Umbilical cord (tissue), 1 donor: ENCODE measurements at regions not wholly inside any gene's neighbourhood (a gene's known extent, or its start where the extent isn't known, plus 50 kb on each side); places are given as distances from the start of the nearest gene placed in this dataset.
"Not testable (repeated sequence)": the region's sequence is repeated elsewhere in the genome, so short reads cannot be mapped to it uniquely, and the experiment has no call there.

Experiments used
- DNase-seq: peaks from one replicate; pipeline ENCODE4 v3.0.0-alpha.2; 2015; ENCODE audit warnings: low spot score

DNA sequence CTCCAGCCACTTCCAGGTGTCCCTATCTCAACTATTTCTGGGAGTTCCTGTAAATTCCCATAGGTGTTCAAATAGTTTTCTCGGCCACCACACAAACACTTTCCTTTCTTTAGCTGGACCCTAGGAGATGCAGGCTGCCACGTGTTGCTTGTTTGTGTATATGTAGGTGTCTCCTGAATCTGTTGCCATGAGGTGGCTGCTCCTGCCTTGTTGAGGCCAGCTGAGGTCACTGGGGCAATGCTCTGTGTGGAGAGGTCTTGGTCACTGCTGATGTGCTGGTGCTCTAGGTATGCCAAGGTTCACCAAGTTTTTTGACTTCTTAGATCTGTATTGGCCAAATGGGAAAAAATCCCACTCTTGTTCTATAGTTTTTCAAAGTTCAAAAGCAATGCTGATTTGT is 132.5 kb upstream of the CHD1 start:
- no peak for DNase-seq

DNA sequence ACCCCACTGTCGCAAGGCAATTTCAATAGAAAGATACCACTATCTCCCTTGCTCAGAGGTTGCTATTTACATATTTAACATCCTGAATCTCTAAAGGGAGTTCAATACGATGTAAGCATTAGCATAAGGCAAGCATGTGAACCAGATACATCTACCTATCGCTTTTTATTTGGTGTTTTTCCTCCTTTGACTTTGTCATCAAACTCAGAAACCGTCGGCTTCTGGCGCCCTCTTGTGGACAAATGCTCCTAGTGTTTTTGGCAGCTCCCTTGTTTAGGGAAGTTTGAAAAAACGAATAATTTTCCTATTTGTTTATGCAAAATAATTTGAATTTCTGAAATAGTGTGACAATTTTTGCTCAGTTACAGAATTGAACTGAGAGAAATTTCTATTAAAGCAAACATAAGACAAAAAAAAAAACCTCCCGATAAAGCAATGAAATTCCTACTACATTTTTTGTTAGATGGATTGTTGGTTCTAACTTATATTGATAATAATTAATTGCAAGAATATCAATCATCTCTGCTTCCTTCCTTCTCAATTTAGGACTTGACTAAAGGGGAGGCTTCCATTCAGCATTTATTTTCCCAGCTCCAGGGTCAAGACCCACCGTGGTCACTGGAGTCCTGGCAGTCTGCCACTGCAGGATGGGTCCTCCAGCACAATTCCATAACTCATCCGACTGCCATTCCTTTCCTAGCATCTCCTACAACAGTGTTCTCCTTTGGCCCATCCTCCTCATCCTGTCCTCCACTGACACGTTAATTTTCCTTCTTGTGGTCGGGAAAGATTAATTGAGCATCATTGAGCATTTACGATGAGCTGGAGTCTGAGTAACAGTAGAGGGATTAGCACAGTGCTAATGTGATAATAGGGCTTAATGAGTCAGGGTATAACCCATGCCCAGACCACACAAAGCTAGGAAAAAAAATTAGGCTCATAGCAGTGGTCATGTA is 131.8 kb upstream of the CHD1 start:
- peak; percentile 64 for DNase-seq

DNA sequence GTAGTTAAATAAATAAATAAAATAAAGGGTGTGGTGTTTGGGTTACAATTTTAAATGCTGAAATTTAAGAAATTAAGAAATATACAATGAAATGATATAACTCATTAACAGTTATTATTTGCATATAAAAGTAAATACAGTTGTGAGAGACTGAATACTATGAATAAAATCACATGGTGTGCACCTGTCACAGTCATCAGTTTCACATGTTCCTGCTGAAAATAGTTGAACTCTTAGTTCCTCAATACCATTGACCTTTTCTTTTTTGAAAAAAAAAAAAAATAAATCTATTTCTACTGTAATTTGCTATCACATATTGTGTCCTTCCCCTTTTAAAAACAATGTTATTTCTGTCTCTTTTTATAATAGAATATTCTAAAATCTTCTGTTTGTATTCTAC is 130.9 kb upstream of the CHD1 start:
- DNase-seq, result no peak

DNA sequence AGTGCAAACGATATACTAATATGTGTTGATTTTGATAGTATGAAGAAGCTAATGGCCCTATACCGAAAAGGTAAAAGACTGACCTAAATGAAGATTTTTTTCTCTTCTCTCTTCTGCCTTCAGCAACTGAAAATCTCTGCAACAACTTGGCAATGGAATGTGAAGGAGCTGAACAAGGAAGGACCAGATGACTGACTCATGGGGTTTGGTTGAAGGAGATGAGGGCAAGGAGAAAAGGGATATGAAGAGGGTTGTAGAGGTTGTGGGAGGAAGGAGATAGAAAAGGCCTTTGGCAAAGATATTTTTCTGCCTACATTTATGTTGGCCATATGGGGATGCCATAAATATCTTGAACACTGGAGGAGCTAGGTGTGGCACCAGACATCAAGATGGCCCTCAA is 129.7 kb upstream of the CHD1 start:
- no peak for DNase-seq

DNA sequence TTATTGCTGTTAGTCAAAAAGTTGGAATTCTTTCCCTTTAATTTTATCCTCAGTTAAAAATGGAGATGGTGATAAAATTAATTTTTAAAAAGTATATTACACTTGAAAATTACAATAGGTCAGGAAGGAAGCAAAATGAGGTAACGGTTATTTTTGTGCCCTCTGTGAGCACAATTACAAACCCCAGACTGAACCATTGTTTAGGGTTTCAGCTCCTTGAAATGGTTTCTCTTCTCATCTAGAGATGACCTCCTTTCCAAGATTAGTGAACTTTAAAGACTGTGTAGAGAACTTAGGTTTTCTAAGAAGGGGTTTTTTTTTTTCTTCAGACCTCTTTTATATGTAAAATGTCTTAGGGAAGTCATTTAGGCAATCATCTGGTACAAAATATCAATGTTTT is 126.2 kb upstream of the CHD1 start:
- DNase-seq, result no peak

DNA sequence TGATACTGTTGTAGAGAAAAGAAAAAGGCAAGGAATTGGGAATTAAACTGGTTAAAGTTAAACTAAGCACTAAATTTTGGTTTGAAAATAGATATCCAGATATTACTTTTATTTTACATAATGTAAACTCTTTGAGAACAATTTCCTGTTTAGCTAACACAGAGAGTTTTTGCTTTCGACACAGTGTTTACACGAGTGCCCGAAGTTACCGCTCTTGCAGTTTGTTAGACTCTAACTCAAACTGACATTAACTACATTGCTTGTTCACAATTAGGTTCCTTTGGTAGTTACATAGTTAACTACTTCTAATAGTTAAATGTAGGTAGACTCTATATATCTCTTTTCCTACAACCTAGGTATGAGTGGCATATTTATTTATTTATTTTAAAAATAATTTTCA is 117.1 kb upstream of the CHD1 start:
- no peak for DNase-seq

DNA sequence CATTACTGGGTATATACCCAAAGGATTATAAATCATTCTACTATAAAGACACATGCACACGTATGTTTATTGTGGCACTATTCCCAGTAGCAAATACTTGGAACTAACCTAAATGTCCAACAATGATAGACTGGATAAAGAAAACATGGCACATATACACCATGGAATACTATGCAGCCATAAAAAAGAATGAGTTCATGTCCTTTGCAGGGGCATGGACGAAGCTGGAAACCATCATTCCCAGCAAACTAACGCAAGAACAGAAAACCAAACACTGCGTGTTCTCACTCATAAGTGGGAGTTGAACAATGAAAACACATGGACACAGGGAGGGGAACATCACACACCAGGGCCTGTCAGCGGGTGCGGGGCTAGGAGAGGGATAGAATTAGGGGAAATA is 114.5 kb upstream of the CHD1 start:
- not testable (repeated sequence) for DNase-seq

DNA sequence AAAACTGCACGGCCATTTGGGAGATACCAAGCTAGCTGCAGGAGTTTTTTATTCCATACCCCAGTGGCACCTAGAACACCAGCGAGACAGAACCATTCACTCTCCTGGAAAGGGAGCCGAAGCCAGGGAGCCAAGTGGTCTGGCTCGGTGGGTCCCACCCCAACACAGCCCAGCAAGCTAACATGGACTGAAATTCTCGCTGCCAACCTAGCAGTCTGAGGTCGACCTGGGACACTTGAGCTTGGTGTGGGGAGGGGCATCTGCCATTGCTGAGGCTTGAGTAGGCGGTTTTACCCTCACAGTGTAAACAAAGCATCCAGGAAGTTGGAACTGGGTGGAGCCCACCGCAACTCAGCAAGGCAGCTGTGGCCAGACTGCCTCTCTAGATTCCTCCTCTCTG is 108.9 kb upstream of the CHD1 start:
- DNase-seq, result no peak

DNA sequence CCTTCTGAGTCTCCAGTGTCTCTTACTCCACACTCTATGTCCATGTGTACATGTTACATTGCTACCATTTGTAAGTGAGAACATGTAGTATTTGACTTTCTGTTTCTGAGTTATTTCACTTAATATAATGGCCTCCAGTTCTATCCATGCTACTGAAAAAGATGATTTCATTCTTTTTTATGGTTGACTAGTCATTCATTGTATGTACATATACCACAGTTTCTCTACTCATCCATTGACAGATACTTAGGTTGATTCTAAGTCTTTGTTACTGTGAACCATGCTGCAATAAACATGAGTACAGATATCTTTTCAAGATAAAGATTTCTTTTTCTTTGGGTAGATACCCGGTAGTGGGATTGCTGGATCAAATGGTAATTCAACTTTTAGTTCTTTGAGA is 107.1 kb upstream of the CHD1 start:
- DNase-seq, result no peak

DNA sequence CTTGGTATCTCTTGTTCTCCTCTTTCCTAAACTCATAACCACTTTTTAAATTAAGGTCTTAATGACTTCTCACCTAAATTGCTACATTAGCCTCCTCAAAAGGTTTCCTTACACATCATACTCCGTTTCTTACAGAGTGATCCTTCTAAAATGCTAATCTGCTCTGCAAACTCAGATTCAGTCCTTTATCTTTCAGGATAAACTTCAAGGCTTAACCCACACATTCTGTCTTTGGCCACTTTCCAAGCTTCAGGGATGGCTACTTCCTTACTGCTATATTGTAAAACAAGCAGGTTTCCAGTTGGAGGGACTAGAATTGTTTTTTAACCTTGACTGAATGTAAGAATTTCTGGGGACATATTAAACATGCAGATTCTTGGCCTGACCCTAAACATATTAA is 105.5 kb upstream of the CHD1 start:
- DNase-seq, result peak; percentile 69

DNA sequence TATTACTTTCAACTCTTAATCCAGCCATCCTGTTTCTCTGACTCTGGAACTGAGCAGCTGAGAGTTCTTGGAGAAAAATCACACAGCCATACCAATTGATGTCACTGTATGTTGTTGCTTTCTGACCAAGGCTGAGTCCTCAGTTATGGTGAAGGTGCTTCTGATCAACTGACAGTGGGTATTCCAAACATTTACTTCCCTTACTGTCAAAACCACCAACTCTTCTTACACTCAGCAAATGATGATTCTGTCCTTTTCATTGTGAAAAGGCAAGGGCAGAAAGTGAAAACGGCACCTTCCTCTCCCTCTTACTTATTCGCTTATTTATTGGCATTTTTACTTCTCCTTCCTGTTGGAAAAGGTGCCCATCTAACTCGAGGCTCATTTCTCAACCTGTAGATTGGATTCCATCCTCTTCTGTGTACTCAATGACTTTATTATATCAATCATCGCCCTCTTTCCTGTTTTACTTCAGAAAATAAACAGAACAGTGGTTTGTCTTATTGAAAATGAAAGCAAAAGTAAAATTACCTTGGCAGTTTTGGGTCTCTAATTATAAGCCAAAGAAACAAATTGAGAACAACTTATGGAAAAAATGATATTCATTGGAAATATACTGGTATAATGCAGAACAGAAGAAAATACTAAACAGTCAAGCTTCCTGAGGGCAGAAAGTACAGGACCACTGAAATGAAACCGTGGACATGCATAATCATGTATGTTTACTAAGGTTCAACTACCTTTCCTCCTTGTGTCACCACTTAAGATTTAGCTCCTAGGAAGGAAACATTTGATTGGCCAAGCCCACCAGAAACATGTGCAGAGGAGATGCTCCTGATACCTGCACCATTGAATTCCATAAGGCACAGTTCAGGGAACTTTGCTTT is 104.5 kb upstream of the CHD1 start:
- no peak for DNase-seq

DNA sequence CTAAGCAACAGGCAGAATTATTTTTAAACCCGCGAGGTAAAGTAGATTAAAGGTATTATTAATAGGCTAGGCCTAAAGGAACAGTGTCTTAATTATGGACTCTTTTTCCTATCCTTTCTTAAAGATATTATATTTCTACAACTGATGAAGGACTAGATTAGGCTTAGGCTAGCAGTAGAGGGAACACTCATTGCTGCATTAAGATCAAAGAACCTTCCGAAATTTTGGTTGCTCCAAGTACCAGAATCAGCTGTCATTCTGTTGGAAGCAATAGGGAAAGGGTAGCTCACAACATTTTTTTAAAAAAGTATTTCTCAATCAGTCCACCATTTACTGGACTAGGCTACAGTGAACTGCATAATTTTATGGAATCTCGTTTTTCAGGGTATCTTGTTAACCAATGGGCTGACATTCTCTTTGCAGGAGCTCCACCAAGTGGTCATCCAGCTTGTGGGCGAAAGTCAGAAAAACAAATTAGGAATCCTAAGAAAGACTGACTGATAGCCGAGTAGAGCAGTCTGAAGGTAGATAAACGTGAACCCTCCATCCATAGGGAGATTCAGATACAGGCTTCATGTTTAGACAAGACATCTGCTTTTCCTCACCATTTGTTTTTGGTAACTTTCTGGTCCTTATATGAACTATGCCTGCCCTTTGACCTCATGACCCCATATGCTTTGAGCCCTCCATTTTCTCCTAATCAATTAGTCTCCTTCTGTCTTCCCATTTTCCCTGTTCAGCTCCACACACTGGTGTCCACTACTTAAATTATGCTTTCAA is 103.6 kb upstream of the CHD1 start:
- peak; percentile 79 for DNase-seq

DNA sequence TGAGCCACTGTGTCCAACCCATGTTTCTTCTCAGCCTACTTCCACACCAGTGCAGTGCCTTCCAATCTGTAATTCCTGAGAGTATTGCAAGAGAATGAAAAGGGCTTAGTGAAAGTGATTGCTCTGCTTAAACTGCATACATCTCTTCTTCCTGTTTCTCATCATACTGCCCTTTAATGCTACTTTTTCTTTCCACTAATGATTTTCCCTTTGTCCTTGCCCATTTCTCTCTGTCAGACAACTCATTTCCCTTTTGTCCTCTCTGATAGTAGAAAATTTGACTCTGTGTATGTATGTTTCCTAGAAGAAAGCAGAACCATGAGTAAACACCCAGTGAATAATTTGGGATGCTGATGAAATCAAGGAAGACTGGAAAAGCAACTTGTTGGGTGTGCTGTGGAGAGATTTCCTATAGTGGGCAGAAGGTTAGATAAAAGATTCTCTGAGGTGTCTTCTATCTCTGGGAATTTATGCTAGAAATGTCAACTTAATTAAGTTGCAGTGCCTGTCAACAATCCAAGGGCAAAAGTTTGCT is 102.2 kb upstream of the CHD1 start:
- DNase-seq, result no peak

DNA sequence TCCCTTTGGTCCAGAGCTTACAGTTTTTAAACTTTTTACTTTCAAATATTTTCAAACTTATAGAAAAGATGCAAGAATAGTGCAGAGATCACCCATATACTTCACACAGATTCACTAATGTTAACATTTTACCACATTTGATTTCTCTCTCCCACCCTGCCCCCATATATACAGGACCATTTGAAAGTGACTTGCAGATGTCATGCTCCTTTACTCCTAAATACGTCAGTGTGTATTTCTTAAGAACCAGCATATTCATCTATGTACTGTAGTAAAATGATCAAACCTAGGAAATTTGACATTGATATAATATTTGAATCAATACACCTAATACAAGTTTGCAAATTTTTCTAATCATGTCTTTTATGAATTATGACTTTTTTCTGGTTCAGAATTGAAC is 100.4 kb upstream of the CHD1 start:
- no peak for DNase-seq

DNA sequence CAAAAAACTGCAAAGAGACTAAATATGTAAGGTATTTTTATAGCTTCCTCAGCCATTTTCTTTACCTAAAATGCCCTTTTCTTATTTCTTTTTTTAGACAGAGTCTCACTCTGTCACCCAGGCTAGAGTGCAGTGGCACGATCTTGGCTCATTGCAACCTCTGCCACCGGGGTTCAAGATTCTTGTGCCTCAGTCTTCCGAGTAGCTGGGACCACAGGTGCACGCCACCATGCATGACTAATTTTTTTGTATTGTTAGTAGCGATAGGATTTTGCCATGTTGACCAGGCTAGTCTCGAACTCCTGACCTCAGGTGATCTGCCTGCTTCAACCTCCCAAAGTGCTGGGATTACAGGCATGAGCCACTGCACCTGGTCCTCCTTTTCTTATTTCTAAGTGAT is 99.4 kb upstream of the CHD1 start:
- not testable (repeated sequence) for DNase-seq

DNA sequence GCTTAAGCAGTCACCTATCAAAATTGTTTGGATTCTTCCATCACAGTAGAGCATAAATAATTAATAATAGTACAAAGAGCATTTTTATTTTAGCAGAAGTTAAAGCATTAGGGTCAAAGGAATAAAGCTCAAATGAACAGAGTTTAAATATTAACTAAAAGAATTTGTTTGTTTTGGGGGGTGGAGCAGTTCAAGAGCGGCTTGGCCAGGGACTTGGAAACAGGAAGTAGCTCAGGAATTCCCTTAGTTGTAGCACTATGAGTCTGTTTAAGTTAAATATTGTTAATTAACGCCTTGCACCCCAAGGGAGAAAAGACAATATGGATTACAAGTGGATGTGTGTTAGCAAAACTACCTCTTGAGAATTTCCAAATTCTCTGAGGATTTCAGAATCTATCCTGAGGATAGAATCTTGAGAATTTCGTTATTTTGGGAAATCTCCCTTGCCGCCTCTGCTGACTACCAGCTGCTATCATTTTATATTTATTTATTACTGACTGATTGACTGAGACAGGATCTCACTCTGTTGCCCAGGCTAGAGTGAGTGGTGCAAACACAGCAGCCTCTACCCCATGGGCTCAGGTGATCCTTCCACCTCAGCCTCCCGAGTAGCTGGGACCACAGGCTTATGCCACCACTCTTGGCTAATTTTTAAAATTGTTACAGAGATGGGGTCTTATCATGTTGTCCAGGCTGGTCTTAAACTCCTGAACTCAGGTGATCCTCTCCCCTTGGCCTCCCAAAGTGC is 96.7 kb upstream of the CHD1 start:
- no peak for DNase-seq

DNA sequence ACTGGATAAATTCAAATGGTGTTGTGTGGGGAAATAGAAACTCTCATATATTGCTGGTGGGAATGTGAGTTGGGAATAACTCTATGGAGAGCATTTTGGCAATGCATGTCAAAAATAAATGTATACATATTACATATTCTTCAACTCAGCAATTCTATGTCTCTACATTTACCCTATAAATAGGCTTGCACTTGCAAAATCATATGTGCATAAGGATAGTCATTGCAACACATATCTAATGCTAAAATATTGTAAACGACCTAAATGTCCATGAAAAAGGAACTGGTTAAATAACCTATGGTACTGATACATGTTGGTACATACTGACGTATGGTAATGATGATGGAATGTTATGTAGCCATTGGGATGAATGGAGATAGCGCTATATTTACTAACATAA is 94.5 kb upstream of the CHD1 start:
- DNase-seq, result no peak

DNA sequence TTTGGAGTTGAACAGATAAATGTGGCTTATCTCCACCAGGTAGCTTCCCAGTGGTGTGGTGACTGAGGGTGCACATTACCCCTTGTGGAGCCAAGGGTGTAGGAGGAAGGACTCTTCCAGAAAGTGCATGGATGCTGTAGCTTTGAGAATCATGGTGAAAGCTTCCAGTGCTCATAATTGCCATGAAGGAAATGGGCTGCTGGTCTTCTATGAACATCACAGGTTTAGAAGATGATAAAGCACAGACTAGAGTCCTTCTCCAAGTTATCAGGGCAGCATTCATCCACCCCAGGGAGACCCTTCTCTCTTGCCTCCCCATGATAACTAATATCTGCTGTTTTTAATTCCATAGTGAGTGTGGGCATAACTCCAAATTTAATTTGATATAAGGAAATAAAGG is 93.4 kb upstream of the CHD1 start:
- DNase-seq, result no peak

DNA sequence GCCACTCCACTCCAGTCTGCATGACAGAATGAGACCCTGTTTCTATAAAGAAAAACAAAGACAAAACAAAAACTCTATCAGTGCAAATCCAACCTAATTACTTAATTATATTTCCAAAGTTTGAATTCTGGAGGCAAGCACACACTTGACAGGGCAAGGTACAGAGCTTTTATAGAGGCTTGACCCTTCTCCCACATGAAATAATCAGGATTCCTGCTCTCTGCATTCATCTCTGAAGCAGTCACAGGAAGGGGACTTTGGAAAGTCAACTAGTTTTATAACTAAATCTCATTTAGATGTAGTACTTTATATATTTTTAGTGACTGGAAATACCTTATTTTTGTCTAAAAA is 91.9 kb upstream of the CHD1 start:
- DNase-seq, result no peak

DNA sequence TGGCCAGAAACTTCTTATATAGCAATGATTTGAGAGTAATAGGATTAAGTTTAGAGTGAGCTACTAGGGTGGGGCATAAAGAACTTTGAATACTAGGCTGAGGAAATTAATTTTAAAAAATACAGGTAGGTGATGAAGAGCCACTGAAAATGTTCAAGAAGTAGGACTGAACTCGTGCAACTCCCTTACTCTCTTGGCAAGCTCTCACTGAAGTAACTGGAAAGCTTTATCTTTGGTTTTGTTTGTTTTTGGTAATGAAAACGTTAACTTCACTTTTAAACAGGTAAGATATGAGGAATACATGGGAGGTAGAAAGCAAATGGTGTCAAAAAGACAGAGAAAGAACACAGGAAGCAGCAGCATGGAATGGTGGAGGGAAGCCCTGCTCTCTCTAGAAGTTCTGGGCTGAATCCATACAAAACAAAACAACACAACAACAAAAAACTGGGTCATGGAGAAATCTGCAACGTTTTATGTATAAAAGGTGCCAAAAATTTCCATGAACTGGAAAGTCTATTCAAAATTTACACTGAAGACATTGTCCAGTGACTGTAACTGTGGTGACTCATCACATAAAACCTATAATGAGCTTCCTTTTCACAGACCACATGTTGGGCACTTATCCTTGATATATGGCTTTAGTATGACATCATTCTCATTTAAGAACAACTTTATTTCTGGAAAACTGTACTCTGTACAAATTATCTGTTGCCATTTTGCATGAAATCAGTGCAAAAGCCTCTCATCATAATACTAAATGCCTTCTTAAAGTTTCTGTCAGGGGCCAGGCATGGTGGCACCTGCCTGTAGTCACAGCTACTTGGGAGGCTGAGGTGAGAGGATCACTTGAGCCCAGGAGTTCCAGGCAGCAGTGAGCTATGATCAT is 91.2 kb upstream of the CHD1 start:
- peak; percentile 82 for DNase-seq
